SK-N-DZ (cell line): ENCODE measurements at regions not wholly inside any gene's neighbourhood (a gene's known extent, or its start where the extent isn't known, plus 50 kb on each side); places are given as distances from the start of the nearest gene placed in this dataset.

Source experiments
- DNase-seq: peaks from one replicate; pipeline ENCODE4 v3.0.0-alpha.2; 2015; ENCODE audit warnings: low spot score

DNA sequence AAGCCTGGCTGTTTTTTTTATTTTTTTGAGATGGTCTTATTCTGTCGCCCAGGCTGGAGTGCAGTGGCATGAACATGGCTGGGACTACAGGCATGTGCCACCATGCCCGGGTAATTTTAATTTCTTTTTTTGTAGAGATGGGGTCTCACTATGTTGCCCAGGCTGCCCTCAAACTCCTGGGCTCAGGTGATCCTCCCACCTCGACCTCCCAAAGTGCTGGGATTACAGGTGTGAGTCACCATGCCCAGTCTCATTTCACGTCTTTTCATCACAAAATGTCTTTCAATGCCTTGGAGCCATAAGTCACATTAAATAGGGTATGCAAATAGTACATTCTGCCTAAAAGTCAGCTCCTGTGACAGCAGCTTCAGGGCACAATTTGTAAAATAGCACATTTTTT is 52.8 kb downstream of the SOX2 start:
- no peak for DNase-seq

GRCh38 chr3:181770296-181770695 is 58.6 kb downstream of the SOX2 start:
- no peak for DNase-seq

GRCh38 chr3:181771120-181771519 is 59.4 kb downstream of the SOX2 start:
- DNase-seq, result no peak

- DNase-seq, result no peak
Observed at GRCh38 chr3:181772166-181772565, 60.4 kb downstream of the SOX2 start.

- no peak for DNase-seq
Observed at GRCh38 chr3:181773921-181774320, 62.2 kb downstream of the SOX2 start.

- no peak for DNase-seq
Observed at GRCh38 chr3:181782306-181782954, 70.7 kb downstream of the SOX2 start.

DNA sequence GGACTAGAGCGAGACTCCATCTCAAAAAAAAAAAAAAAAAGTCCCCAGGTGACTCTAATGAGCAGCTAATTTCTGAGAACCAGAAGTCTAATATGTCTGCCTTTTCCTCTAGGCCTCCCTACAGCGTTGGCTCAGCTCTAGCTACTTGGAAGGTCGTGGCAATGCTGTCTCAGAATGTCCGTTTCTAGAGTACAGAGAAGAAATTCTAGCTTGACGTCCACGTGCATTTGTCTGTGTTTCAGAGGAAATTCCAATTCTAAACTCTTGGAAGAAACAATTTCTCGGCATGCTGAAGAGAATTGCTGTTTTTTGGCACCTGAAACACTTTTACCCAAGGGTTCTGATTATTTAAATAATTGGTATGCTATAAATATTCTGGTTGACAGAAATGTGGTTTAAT is 78.8 kb downstream of the SOX2 start:
- no peak for DNase-seq

DNA sequence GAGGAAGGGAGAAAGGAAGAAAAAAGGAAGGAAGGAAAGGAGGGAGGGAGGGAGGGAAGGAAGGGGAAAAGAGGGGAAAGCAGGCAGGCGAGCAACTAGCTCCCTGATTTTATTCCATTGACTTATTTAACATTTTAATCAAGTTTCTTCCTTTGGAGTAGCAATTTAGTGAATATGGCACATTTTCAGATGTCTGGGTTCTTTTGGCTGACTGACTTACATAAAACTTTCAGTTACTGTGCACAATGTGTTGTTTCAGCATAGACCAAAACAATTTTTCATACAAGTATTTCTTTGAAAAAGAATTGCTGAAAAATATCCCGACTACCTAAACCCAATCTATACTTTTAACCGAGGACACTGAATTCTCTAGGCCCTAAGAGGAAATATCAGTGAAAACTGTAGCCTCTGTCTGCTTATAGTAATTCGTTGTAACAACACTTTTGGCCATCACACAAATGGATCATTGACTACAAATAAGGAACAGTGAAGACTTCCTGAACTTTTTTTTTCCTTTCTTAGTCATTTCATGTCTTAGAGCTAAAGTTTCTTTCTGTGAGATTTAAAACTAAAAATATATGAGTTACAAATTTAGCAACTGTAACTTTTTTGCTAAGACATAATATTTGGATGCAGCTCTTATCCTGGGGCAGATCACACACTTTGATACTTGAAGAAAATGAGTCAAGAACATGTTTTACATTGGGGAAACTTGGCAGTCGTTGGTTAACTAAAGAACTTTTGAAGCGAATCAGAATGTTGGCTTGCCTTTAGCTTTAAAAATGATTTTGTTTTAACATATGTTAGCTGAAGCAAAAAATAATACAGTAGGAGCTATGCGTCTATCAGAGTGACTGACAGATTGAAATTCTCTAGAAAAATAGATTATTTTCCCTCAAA is 79.6 kb downstream of the SOX2 start:
- DNase-seq, result no peak

GRCh38 chr3:181793006-181793405 is 81.3 kb downstream of the SOX2 start:
- DNase-seq, result no peak

- no peak for DNase-seq
Observed at GRCh38 chr3:181794011-181794790, 82.5 kb downstream of the SOX2 start.

- DNase-seq, result no peak
Observed at GRCh38 chr3:181796641-181797040, 84.9 kb downstream of the SOX2 start.

GRCh38 chr3:181797431-181797830 is 85.7 kb downstream of the SOX2 start:
- no peak for DNase-seq

DNA sequence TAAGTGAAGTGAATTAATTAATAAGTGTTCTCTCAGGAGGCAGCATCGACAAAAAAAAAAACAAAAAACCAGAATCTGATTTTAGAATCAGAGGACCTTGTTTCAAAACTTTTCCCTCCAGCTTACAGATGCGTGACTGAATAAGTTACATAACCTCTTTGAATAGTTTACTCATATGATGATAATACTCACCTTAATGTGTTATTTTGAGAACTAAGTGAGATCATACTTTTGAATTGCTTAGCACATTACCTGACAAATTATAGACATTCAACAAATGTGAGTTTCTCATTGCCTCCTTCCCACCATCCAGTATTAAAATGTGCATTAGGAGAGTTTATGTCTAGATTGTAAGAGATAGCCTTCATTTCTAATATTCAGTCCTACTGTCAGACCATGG is 94.0 kb downstream of the SOX2 start:
- DNase-seq, result no peak

GRCh38 chr3:181808053-181808452 is 96.3 kb downstream of the SOX2 start:
- DNase-seq, result no peak

DNA sequence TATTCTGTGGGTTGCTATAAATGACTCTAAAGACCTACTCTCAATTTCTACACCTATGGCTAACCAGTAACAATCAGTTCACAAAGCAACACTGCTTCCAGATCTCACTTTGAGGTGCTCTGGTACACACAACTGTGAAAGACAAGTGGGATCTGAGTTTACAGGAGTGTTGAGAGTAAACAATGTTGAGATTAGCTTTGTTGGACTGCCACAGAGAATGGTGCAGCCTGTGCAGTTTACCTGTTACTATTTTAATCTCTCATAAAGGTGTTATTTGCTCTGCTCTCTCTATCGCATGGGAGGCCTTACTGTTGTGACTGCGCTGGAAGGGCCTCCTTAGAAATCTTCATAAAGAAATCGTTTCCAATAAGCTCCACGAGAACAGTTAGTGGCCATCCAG is 112.0 kb downstream of the SOX2 start:
- no peak for DNase-seq

- DNase-seq, result no peak
Observed at GRCh38 chr3:181824961-181825360, 113.2 kb downstream of the SOX2 start.

DNA sequence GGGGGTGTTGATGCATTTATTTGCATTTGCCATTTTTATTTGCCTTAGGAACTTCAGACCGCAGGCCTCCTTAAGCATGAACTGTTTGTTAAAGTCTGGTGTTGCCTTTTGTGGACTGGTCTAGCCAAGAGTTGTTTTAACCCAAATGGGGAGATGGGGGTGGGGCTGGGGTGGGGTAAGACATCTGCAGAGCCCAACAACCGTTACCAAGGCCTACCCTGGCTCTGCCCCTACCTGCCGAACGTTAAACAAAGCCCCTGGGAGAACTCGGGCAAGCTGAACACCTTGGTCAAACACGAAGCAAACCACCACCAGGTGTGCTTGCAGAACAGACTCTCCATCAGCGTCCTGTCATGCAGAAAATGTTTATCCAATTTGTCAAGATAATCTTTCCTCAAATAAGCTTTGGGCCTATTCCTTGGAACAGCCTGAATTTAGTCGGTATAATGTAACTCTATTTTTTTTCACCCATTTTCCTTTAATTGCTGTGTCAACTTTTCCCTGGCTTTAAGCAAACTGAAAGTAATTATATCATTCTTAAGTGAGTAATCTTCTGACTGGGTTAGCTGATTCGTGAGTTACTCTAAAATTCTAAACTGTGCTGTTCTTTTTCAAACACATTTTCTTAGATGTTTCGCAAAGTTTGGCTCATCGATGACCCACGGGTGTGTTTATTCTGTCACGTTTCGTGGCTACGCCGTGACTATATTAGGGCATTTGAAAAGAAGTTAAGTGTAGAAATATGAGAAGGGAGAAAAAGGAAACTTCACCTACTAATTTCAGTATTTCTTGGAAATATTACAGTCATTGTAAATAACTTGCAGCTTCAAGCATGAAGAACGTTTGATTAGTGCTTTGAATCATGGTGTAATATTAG is 127.6 kb downstream of the SOX2 start:
- no peak for DNase-seq

GRCh38 chr3:181839916-181840297 is 128.2 kb downstream of the SOX2 start:
- DNase-seq, result no peak

- no peak for DNase-seq
Observed at GRCh38 chr3:181844211-181844610, 132.5 kb downstream of the SOX2 start.

DNA sequence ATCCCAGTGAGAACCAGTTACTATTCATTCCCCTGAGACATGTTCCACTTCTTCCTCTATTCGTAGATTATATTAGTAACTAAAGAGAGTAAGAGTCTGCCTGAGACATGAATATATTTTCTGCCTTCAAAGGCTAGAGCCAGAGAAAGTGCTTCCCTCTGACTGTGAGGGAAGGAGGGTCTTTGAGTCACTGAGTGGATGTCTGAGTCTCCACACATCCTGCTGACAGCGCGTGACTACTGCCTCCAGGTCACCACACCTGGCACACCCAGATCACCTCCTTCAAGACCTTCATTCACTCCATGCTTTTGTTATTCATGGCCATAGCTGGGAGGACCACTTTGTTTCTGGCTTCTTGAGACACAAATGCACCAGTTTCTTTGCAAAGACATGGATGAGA is 135.6 kb downstream of the SOX2 start:
- no peak for DNase-seq

DNA sequence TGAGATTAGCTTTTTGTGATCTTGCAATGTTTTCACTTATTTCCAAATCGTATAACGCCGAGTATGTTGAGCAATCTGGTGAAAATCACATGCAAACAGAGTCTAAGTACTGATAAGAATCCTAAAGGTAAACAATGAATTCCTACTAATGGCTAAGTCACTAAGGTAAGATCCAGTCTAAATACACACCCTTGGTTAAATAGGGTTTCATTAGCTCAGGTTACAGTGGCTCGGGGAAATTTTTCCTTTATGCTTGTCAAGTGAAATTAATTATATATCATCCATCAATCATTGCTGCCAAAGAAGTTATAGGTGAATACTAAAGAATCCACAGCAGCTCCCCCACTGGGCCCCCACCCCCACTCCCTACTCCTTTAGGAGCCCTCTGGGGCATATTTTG is 139.3 kb downstream of the SOX2 start:
- no peak for DNase-seq
